Colonic mucosa (tissue), 4 donors: ENCODE measurements at regions not wholly inside any gene's neighbourhood (a gene's known extent, or its start where the extent isn't known, plus 50 kb on each side); places are given as distances from the start of the nearest gene placed in this dataset.

Experiments used
- DNase-seq: peaks from one replicate; pipeline ENCODE4 v3.0.0-alpha.2; 2020
- H3K27ac ChIP-seq: fragments of 200-600 bp; one replicate; pipeline ENCODE4 v1.8.0; 2021
- H3K27me3 ChIP-seq: fragments of 200-600 bp; one replicate; pipeline ENCODE4 v1.8.0; 2021
- H3K36me3 ChIP-seq: fragments of 200-600 bp; one replicate; pipeline ENCODE4 v1.8.0; 2021
- H3K4me1 ChIP-seq: fragments of 200-600 bp; one replicate; pipeline ENCODE4 v1.8.0; 2021; ENCODE audit warnings: mild to moderate bottlenecking
- H3K4me3 ChIP-seq: fragments of 200-600 bp; one replicate; pipeline ENCODE4 v1.8.0; 2021
- H3K9ac ChIP-seq, 2 donors: one replicate each; pipeline ENCODE4 v1.7.0; 2013; ENCODE audit warnings: control low read depth in 2 of 2, low read depth in 2 of 2, low read length in 2 of 2
- H3K9me3 ChIP-seq: fragments of 200-600 bp; one replicate; pipeline ENCODE4 v1.8.0; 2021
- CTCF ChIP-seq: fragments of 200-600 bp; IDR thresholded peaks from one replicate; pipeline ENCODE4 v1.8.0; 2022; ENCODE audit warnings: antibody characterized with exemption, mild to moderate bottlenecking
- intact Hi-C: fragments of 100-400 bp; cut with DNase I; formaldehyde crosslinking; loops from one replicate; pipeline ENCODE4 v1.14.1; 2022
- donor health status: healthy.
- donor health status: DM: no; HTN: no; CAD: no.
- donor health status: DM: no; HTN: no; CAD: no.

GRCh38 chr2:225173909-225174308 is 131.6 kb upstream of the DOCK10 start:
- Histone ChIP-seq H3K4me3 (no peak overlapping the region), H3K36me3 (no peaks in the 10 kb centered on the region), H3K9ac (no peak overlapping the region), H3K9me3 (no peaks in the 10 kb centered on the region), H3K27ac (no peak overlapping the region), H3K4me1 (no peaks in the 10 kb centered on the region), H3K27me3 (no peaks in the 10 kb centered on the region)
- no peak for TF ChIP-seq CTCF
- intact Hi-C loops = no loop called here
- DNase-seq = no peak

- intact Hi-C loops = no loop called here
- no peak for TF ChIP-seq CTCF
- H3K4me1 ChIP-seq = no peaks in the 10 kb centered on the region
- H3K9me3 ChIP-seq = no peaks in the 10 kb centered on the region
- H3K4me3 ChIP-seq = no peak overlapping the region
- DNase-seq = no peak
- no peaks in the 10 kb centered on the region for H3K27me3 ChIP-seq
- H3K9ac ChIP-seq = no peak overlapping the region
- no peaks in the 10 kb centered on the region for H3K36me3 ChIP-seq
- no peak overlapping the region for H3K27ac ChIP-seq
Measured at GRCh38 chr2:225171350-225171749, 129.1 kb upstream of the DOCK10 start.

GRCh38 chr2:225170162-225170561 is 127.9 kb upstream of the DOCK10 start:
- Histone ChIP-seq H3K4me1 (no peaks in the 10 kb centered on the region), H3K36me3 (no peaks in the 10 kb centered on the region), H3K27ac (no peak overlapping the region), H3K9ac (no peak overlapping the region), H3K27me3 (no peaks in the 10 kb centered on the region), H3K9me3 (no peaks in the 10 kb centered on the region), H3K4me3 (no peak overlapping the region)
- no peak for TF ChIP-seq CTCF
- DNase-seq = no peak
- intact Hi-C loops = no loop called here

GRCh38 chr2:225169396-225169795 is 127.1 kb upstream of the DOCK10 start:
- H3K27ac ChIP-seq = no peak overlapping the region
- no peak overlapping the region for H3K4me3 ChIP-seq
- H3K4me1 ChIP-seq = no peaks in the 10 kb centered on the region
- no peaks in the 10 kb centered on the region for H3K9me3 ChIP-seq
- no peak for DNase-seq
- no peak for TF ChIP-seq CTCF
- H3K27me3 ChIP-seq = no peaks in the 10 kb centered on the region
- intact Hi-C loops = no loop called here
- H3K9ac ChIP-seq = no peak overlapping the region
- no peaks in the 10 kb centered on the region for H3K36me3 ChIP-seq

DNA sequence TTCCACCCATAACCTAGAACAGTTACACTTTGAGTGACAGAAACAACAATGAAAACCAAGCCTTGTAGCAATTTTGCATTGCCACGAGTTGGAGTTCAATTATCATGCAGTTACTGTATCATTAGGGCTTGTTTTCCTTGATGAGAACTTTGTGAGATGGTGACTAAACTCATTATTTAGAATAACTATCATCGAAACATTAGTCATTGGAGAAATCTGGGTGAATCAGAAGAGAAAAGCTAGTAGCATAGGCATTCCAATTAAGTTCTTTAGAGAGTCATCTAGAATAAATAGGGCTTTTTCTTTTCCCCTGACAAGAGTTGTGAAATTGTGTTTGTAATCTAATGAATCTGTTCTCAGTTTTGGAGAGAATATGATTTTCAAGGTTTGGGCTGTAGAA is 122.8 kb upstream of the DOCK10 start:
- no peaks in the 10 kb centered on the region for H3K9me3 ChIP-seq
- intact Hi-C loops = no loop called here
- no peak overlapping the region for H3K4me3 ChIP-seq
- no peak overlapping the region for H3K27ac ChIP-seq
- no peak overlapping the region for H3K9ac ChIP-seq
- no peaks in the 10 kb centered on the region for H3K27me3 ChIP-seq
- no peaks in the 10 kb centered on the region for H3K4me1 ChIP-seq
- no peak for TF ChIP-seq CTCF
- no peaks in the 10 kb centered on the region for H3K36me3 ChIP-seq
- no peak for DNase-seq
